ENCODE measurements at regions not wholly inside any gene's neighbourhood (a gene's known extent, or its start where the extent isn't known, plus 50 kb on each side); places are given as distances from the start of the nearest gene placed in this dataset.

GRCh38 chr3:163213838-163214237, 1717.2 kb downstream of the OTOL1 start:
- TF ChIP-seq, protein P1, sequence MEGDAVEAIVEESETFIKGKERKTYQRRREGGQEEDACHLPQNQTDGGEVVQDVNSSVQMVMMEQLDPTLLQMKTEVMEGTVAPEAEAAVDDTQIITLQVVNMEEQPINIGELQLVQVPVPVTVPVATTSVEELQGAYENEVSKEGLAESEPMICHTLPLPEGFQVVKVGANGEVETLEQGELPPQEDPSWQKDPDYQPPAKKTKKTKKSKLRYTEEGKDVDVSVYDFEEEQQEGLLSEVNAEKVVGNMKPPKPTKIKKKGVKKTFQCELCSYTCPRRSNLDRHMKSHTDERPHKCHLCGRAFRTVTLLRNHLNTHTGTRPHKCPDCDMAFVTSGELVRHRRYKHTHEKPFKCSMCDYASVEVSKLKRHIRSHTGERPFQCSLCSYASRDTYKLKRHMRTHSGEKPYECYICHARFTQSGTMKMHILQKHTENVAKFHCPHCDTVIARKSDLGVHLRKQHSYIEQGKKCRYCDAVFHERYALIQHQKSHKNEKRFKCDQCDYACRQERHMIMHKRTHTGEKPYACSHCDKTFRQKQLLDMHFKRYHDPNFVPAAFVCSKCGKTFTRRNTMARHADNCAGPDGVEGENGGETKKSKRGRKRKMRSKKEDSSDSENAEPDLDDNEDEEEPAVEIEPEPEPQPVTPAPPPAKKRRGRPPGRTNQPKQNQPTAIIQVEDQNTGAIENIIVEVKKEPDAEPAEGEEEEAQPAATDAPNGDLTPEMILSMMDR (IDR thresholded peaks at IDR 0.05 in 4 of 5, conservative IDR thresholded peaks at IDR 0.05 in 1 of 5) = no peak
- no peak for TF ChIP-seq POLR2A (IDR thresholded peaks at IDR 0.05)

Data from gastrocnemius medialis (tissue), 4 donors.